Right lobe of liver (tissue), 6 donors: ENCODE measurements at regions not wholly inside any gene's neighbourhood (a gene's known extent, or its start where the extent isn't known, plus 50 kb on each side); places are given as distances from the start of the nearest gene placed in this dataset.
A peak's percentile ranks its signal among the peaks of the same experiment; 100 is the strongest.

ENCODE experiments used
- ATAC-seq, 4 donors: fragments of 200-7000 bp; cut with Tn5 transposase; one replicate each; pipeline ENCODE4 v1.9.1; 2020; ENCODE audit warnings: mild to moderate bottlenecking in 4 of 4, moderate library complexity in 4 of 4
- DNase-seq, 3 donors: peaks; one replicate each; pipeline ENCODE4 v3.0.0-alpha.2; 2020
- H3K27ac ChIP-seq, 3 donors: fragments of 200-600 bp; one replicate each; pipeline ENCODE4 v1.8.0; 2022
- H3K27me3 ChIP-seq, 2 donors: fragments of 200-600 bp; one replicate each; pipeline ENCODE4 v1.8.0; 2022
- H3K36me3 ChIP-seq, 4 donors: fragments of 200-600 bp; sonication (generic) in 1 of 4; one replicate each; pipeline versions ENCODE4 v1.5.1 to v1.8.0; 2017 to 2022; ENCODE audit warnings: control low read depth in 1 of 4
- H3K4me1 ChIP-seq, 4 donors: fragments of 200-600 bp; sonication (generic) in 1 of 4; one replicate each; pipeline versions ENCODE4 v1.5.1 to v1.8.0; 2017 to 2022; ENCODE audit warnings: control low read depth in 1 of 4
- H3K4me3 ChIP-seq, 3 donors: fragments of 200-600 bp; one replicate each; pipeline ENCODE4 v1.8.0; 2022
- H3K9me3 ChIP-seq, 4 donors: fragments of 200-600 bp; sonication (generic) in 1 of 4; one replicate each; pipeline versions ENCODE4 v1.5.1 to v1.8.0; 2017 to 2022; ENCODE audit warnings: control low read depth in 1 of 4
- POLR2A ChIP-seq: fragments of 450-650 bp; IDR thresholded peaks from one replicate; pipeline ENCODE4 v1.6.1; 2017; ENCODE audit warnings: antibody characterized with exemption, mild to moderate bottlenecking
- WGBS: methylation state at CpG from one replicate; pipeline ENCODE4 v1.1.6; 2018; ENCODE audit warnings: low coverage, low lambda C conversion rate; ENCODE audit not compliant: insufficient coverage; ENCODE audit errors: missing lambda C conversion rate; 5-methylcytosine and 5-hydroxymethylcytosine counted together
- intact Hi-C, 2 donors: fragments of 100-400 bp; cut with DNase I; formaldehyde crosslinking; loops; one replicate each; pipeline versions ENCODE4 v1.11.2 to v1.14.1; 2022
- TF ChIP-seq, protein P1 (sequence below), 4 donors: fragments of 200-600 bp in 3 of 4; fragments of 450-650 bp in 1 of 4; IDR thresholded peaks; one replicate each; pipeline versions ENCODE4 v1.5.1 to v1.8.0; 2016 to 2022; ENCODE audit warnings: antibody characterized with exemption in 4 of 4, mild to moderate bottlenecking in 2 of 4
- donor health status: DM: no; HTN: yes; CAD: no.
- donor health status: DM: no; HTN: no; CAD: no.
- donor health status: DM: no; HTN: no; CAD: no.
- donor health status: DM: no; HTN: yes; CAD: no.
- donor health status: DM: no; HTN: yes; CAD: no.

DNA sequence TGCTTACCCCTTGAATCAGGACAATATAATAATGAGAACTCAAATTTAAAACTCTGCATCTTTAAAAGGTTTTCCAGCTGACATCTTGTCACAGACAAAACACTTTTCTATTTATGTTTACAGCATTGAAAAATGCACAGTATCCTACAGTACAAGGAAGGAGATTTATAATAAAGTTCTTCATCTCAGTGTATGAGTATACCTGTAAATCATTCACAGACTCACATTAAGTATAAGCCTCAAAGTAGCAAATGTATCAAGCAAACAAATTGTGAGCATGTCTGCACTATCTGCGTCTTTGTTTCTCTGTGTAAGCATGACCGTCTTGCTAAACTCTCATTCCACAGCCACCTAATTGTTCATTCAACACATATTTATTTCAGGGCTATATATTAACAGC lies 52.8 kb downstream of the PPP1R2C start:
- no peak for TF ChIP-seq POLR2A
- TF ChIP-seq, protein P1, sequence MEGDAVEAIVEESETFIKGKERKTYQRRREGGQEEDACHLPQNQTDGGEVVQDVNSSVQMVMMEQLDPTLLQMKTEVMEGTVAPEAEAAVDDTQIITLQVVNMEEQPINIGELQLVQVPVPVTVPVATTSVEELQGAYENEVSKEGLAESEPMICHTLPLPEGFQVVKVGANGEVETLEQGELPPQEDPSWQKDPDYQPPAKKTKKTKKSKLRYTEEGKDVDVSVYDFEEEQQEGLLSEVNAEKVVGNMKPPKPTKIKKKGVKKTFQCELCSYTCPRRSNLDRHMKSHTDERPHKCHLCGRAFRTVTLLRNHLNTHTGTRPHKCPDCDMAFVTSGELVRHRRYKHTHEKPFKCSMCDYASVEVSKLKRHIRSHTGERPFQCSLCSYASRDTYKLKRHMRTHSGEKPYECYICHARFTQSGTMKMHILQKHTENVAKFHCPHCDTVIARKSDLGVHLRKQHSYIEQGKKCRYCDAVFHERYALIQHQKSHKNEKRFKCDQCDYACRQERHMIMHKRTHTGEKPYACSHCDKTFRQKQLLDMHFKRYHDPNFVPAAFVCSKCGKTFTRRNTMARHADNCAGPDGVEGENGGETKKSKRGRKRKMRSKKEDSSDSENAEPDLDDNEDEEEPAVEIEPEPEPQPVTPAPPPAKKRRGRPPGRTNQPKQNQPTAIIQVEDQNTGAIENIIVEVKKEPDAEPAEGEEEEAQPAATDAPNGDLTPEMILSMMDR (IDR thresholded peaks at IDR 0.05) = no peak
- Histone ChIP-seq H3K4me3 (no peak overlapping the region), H3K4me1 (no peaks in the 10 kb centered on the region), H3K27ac (no peak overlapping the region), H3K36me3 (no peaks in the 10 kb centered on the region), H3K27me3 (peaks cover 0 to 9% of the 10 kb centered on the region in 2 donors), H3K9me3 (no peaks in the 10 kb centered on the region)
- intact Hi-C loops = no loop called here
- DNase-seq (no peak), ATAC-seq (no peak)
- WGBS = 58% methylated on average over 2 of the region's 2 CpGs

- intact Hi-C loops = no loop called here
Observed at GRCh38 chrX:42720209-42720608, 57.8 kb downstream of the PPP1R2C start.

DNA sequence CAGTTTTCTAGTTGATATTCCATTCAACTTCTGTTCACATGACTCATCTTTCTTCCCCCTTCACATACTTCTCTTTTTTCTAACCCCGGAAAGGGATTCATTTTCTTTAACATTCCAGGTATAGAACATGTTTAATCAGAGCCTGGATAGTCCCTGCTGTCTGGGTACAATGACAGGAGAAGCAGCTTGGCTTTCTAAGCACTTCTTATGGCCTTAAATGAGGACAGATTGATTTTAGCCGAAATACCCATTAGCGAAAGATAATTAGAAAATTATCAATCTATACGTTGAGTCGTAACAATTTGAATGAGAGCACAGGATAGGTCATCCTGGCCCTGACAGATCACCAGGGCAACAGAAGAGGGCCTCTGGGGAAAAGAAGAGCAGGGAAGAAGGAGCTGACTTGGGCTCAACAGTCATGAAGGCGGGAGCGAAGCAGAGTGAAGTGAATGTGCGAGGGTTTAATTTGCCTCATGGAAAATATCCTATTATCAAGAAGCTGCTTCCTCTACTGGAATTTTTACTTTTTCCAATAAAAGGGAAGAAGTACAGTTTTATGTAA lies 62.2 kb downstream of the PPP1R2C start:
- no peaks in the 10 kb centered on the region for H3K9me3 ChIP-seq
- H3K36me3 ChIP-seq = no peaks in the 10 kb centered on the region
- intact Hi-C loops = no loop called here
- TF ChIP-seq, protein P1 (IDR thresholded peaks at IDR 0.05) = no peak
- no peak for TF ChIP-seq POLR2A
- no peaks in the 10 kb centered on the region for H3K27me3 ChIP-seq
- no peak overlapping the region for H3K4me3 ChIP-seq
- H3K27ac ChIP-seq = no peak overlapping the region
- WGBS = 70% methylated on average over 8 of the region's 8 CpGs
- ATAC-seq = no peak
- no peak for DNase-seq
- H3K4me1 ChIP-seq = no peaks in the 10 kb centered on the region

More at GRCh38 chrX:42720209-42720608, 57.8 kb downstream of the PPP1R2C start:
- WGBS = 73% methylated on average over 2 of the region's 4 CpGs
- no peak for TF ChIP-seq POLR2A
- TF ChIP-seq, protein P1 (IDR thresholded peaks at IDR 0.05) = no peak
- no peaks in the 10 kb centered on the region for H3K36me3 ChIP-seq
- H3K27ac ChIP-seq = no peak overlapping the region
- DNase-seq (no peak), ATAC-seq (no peak)
- H3K9me3 ChIP-seq = no peaks in the 10 kb centered on the region
- no peaks in the 10 kb centered on the region for H3K4me1 ChIP-seq
- H3K4me3 ChIP-seq = no peak overlapping the region
- peaks cover 0 to 3% of the 10 kb centered on the region in 2 donors for H3K27me3 ChIP-seq

DNA sequence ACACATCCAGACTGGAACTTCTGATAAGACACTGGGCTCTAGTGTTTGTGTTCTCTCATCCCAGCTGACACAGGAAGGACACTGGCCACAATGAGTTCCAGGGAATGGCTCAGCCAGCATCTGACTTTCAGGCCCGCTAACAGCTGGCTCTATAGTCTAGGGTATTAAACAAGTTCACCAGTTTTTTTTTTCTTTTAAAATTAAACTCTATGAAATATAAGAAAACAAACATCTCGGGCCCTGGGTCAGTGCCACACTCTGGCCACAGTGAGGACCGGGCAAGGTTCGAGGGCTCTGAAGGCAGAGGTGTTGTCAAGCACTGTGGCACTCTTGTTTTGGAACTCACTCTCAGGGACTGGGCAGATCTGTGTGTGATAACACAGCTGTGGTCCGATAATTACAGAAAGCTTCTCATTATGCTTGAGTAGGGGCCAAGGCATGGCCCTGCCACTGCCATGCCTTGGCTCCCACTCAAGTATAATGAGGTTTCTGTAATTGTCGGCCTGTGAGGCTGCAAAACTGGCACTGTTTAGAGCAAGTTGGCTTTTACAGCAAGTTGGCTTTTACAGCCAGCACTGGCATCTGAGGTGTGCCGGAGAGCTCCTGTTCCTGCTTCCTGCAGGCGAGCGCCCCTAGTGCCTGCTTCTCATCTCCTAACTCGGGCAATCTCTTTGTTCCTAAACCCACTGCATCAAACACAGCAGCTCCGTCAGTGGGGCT lies 62.8 kb downstream of the PPP1R2C start:
- ATAC-seq (peak; percentile 85 to 93 (median 89)), DNase-seq (peak; percentile 62 to 70 (median 64))
- no peaks in the 10 kb centered on the region for H3K27me3 ChIP-seq
- no peak overlapping the region for H3K4me3 ChIP-seq
- no peaks in the 10 kb centered on the region for H3K36me3 ChIP-seq
- intact Hi-C loops = no loop called here
- no peak for TF ChIP-seq POLR2A
- TF ChIP-seq, protein P1 (IDR thresholded peaks at IDR 0.05) = peak; percentile 30 to 54 (median 48)
- WGBS = 32% methylated on average over 8 of the region's 11 CpGs
- peak overlapping the region in 1 of 3 donors; percentile 21 for H3K27ac ChIP-seq
- no peaks in the 10 kb centered on the region for H3K4me1 ChIP-seq
- H3K9me3 ChIP-seq = no peaks in the 10 kb centered on the region
